ENCODE measurements at regions not wholly inside any gene's neighbourhood (a gene's known extent, or its start where the extent isn't known, plus 50 kb on each side); places are given as distances from the start of the nearest gene placed in this dataset.

- TF ChIP-seq SIRT6 (IDR thresholded peaks at IDR 0.05; ENCODE audit: low read length), result no peak
- TF ChIP-seq CBX5 (IDR thresholded peaks at IDR 0.05; ENCODE audit: low read depth, low read length), result no peak
- no peak for TF ChIP-seq TBP (IDR thresholded peaks at IDR 0.05; ENCODE audit: low read depth, low read length)
- no peak for TF ChIP-seq GABPA (IDR thresholded peaks at IDR 0.05; ENCODE audit: borderline replicate concordance, insufficient read depth, low read length)
Observed at GRCh38 chr16:77500934-77501664, 66.3 kb upstream of the ADAMTS18 start (continued).

All from H1 (cell line).